ENCODE measurements at regions not wholly inside any gene's neighbourhood (a gene's known extent, or its start where the extent isn't known, plus 50 kb on each side); places are given as distances from the start of the nearest gene placed in this dataset.

GRCh38 chr9:12014488-12014887 lies 678.7 kb upstream of the TYRP1 start:
- TF ChIP-seq EZH2 (IDR thresholded peaks at IDR 0.05; ENCODE audit: low read depth): no peak
- TF ChIP-seq, protein P1, sequence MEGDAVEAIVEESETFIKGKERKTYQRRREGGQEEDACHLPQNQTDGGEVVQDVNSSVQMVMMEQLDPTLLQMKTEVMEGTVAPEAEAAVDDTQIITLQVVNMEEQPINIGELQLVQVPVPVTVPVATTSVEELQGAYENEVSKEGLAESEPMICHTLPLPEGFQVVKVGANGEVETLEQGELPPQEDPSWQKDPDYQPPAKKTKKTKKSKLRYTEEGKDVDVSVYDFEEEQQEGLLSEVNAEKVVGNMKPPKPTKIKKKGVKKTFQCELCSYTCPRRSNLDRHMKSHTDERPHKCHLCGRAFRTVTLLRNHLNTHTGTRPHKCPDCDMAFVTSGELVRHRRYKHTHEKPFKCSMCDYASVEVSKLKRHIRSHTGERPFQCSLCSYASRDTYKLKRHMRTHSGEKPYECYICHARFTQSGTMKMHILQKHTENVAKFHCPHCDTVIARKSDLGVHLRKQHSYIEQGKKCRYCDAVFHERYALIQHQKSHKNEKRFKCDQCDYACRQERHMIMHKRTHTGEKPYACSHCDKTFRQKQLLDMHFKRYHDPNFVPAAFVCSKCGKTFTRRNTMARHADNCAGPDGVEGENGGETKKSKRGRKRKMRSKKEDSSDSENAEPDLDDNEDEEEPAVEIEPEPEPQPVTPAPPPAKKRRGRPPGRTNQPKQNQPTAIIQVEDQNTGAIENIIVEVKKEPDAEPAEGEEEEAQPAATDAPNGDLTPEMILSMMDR (conservative IDR thresholded peaks at IDR 0.05): no peak

Data from PC-9 (cell line).